ENCODE measurements at regions not wholly inside any gene's neighbourhood (a gene's known extent, or its start where the extent isn't known, plus 50 kb on each side); places are given as distances from the start of the nearest gene placed in this dataset.

GRCh38 chr7:115363916-115364315, 442.0 kb downstream of the MDFIC start:
- Mint-ChIP-seq H3K27me3 (ENCODE audit: low read depth) (no peaks in the 10 kb centered on the region), H3K27ac (no peak overlapping the region), H3K4me1 (ENCODE audit: low read depth) (peaks cover 2% of the 10 kb centered on the region), H3K36me3 (ENCODE audit: low read depth) (no peaks in the 10 kb centered on the region), H3K4me3 (no peak overlapping the region), H3K9me3 (no peaks in the 10 kb centered on the region)
- CTCF ChIA-PET: no interaction called here
- DNase-seq: no peak
- intact Hi-C loops (cut with micrococcal nuclease): loop anchor here (10.0 kb wide), 1 partner anchor 491 kb away; no protein-coding TSS in a partner anchor

- Mint-ChIP-seq H3K27me3 (ENCODE audit: low read depth) (no peaks in the 10 kb centered on the region), H3K36me3 (ENCODE audit: low read depth) (no peaks in the 10 kb centered on the region), H3K4me3 (no peak overlapping the region), H3K4me1 (ENCODE audit: low read depth) (peaks cover 2% of the 10 kb centered on the region), H3K9me3 (no peaks in the 10 kb centered on the region), H3K27ac (no peak overlapping the region)
- CTCF ChIA-PET: no interaction called here
- intact Hi-C loops (cut with micrococcal nuclease): loop anchor here (5.0 to 10.0 kb wide), 3 partner anchors 495 to 547 kb away; no protein-coding TSS in a partner anchor
- no peak for DNase-seq
These were observed 438.1 kb downstream of the MDFIC start for GRCh38 chr7:115359955-115360354.

GRCh38 chr7:115359119-115359518, 437.2 kb downstream of the MDFIC start:
- no peaks in the 10 kb centered on the region for H3K9me3 Mint-ChIP-seq
- peaks cover 2% of the 10 kb centered on the region for H3K4me1 Mint-ChIP-seq (ENCODE audit: low read depth)
- no peak overlapping the region for H3K27ac Mint-ChIP-seq
- no peak for DNase-seq
- H3K4me3 Mint-ChIP-seq: no peak overlapping the region
- intact Hi-C loops (cut with micrococcal nuclease): loop anchor here (5.0 to 10.0 kb wide), 2 partner anchors 494 to 548 kb away; no protein-coding TSS in a partner anchor
- CTCF ChIA-PET: interaction anchor here (0.6 kb wide), 1 partner anchor 350 kb away, joined by 3 read pairs; no protein-coding TSS in a partner anchor
- H3K36me3 Mint-ChIP-seq (ENCODE audit: low read depth): no peaks in the 10 kb centered on the region
- H3K27me3 Mint-ChIP-seq (ENCODE audit: low read depth): no peaks in the 10 kb centered on the region

GRCh38 chr7:115357703-115357999, 435.8 kb downstream of the MDFIC start:
- Mint-ChIP-seq H3K36me3 (ENCODE audit: low read depth) (no peaks in the 10 kb centered on the region), H3K4me1 (ENCODE audit: low read depth) (peaks cover 2% of the 10 kb centered on the region), H3K27ac (no peak overlapping the region), H3K9me3 (no peaks in the 10 kb centered on the region), H3K27me3 (ENCODE audit: low read depth) (no peaks in the 10 kb centered on the region), H3K4me3 (no peak overlapping the region)
- CTCF ChIA-PET: no interaction called here
- no peak for DNase-seq
- intact Hi-C loops (cut with micrococcal nuclease): loop anchor here (5.0 to 10.0 kb wide), 2 partner anchors 493 to 550 kb away; no protein-coding TSS in a partner anchor

- H3K4me3 Mint-ChIP-seq: no peak overlapping the region
- DNase-seq: no peak
- no peaks in the 10 kb centered on the region for H3K36me3 Mint-ChIP-seq (ENCODE audit: low read depth)
These were observed 435.3 kb downstream of the MDFIC start for GRCh38 chr7:115356999-115357702.

GRCh38 chr7:115356139-115356746, 434.3 kb downstream of the MDFIC start:
- no peak overlapping the region for H3K27ac Mint-ChIP-seq
- H3K27me3 Mint-ChIP-seq (ENCODE audit: low read depth): peaks cover 2% of the 10 kb centered on the region
- intact Hi-C loops (cut with micrococcal nuclease): loop anchor here (5.0 to 10.0 kb wide), 2 partner anchors 491 to 551 kb away; no protein-coding TSS in a partner anchor
- peaks cover 2% of the 10 kb centered on the region for H3K4me1 Mint-ChIP-seq (ENCODE audit: low read depth)
- H3K4me3 Mint-ChIP-seq: no peak overlapping the region
- no peaks in the 10 kb centered on the region for H3K9me3 Mint-ChIP-seq
- no peaks in the 10 kb centered on the region for H3K36me3 Mint-ChIP-seq (ENCODE audit: low read depth)
- CTCF ChIA-PET: no interaction called here
- no peak for DNase-seq

More at GRCh38 chr7:115356999-115357702, 435.3 kb downstream of the MDFIC start:
- H3K27me3 Mint-ChIP-seq (ENCODE audit: low read depth): peaks cover 2% of the 10 kb centered on the region
- intact Hi-C loops (cut with micrococcal nuclease): loop anchor here (5.0 to 10.0 kb wide), 2 partner anchors 492 to 550 kb away; no protein-coding TSS in a partner anchor
- CTCF ChIA-PET: no interaction called here
- peaks cover 2% of the 10 kb centered on the region for H3K4me1 Mint-ChIP-seq (ENCODE audit: low read depth)
- no peaks in the 10 kb centered on the region for H3K9me3 Mint-ChIP-seq
- no peak overlapping the region for H3K27ac Mint-ChIP-seq

- no peaks in the 10 kb centered on the region for H3K36me3 Mint-ChIP-seq (ENCODE audit: low read depth)
- no peaks in the 10 kb centered on the region for H3K9me3 Mint-ChIP-seq
- peaks cover 2% of the 10 kb centered on the region for H3K4me1 Mint-ChIP-seq (ENCODE audit: low read depth)
- H3K27ac Mint-ChIP-seq: no peak overlapping the region
- CTCF ChIA-PET: interaction anchor here (1.4 kb wide), 1 partner anchor 490 kb away, joined by 3 read pairs; no protein-coding TSS in a partner anchor
- H3K4me3 Mint-ChIP-seq: no peak overlapping the region
- H3K27me3 Mint-ChIP-seq (ENCODE audit: low read depth): peaks cover 3% of the 10 kb centered on the region
- DNase-seq: no peak
- intact Hi-C loops (cut with micrococcal nuclease): loop anchor here (5.0 to 10.0 kb wide), 2 partner anchors 490 to 552 kb away; no protein-coding TSS in a partner anchor
These were observed 433.0 kb downstream of the MDFIC start for GRCh38 chr7:115354925-115355324.

- peaks cover 9% of the 10 kb centered on the region for H3K27me3 Mint-ChIP-seq (ENCODE audit: low read depth)
- no peaks in the 10 kb centered on the region for H3K4me1 Mint-ChIP-seq (ENCODE audit: low read depth)
- no peaks in the 10 kb centered on the region for H3K36me3 Mint-ChIP-seq (ENCODE audit: low read depth)
- no peak overlapping the region for H3K4me3 Mint-ChIP-seq
- no peak for DNase-seq
- H3K27ac Mint-ChIP-seq: no peak overlapping the region
- CTCF ChIA-PET: interaction anchor here (0.6 to 0.9 kb wide), 2 partner anchors 102 to 163 kb away, joined by 3 to 4 read pairs; no protein-coding TSS in a partner anchor
- no peaks in the 10 kb centered on the region for H3K9me3 Mint-ChIP-seq
- intact Hi-C loops (cut with micrococcal nuclease): loop anchor here (10.0 kb wide), 1 partner anchor 488 kb away; no protein-coding TSS in a partner anchor
These were observed 430.5 kb downstream of the MDFIC start for GRCh38 chr7:115352375-115352774.

- H3K9me3 Mint-ChIP-seq: no peaks in the 10 kb centered on the region
- no peak for DNase-seq
- H3K4me1 Mint-ChIP-seq (ENCODE audit: low read depth): no peaks in the 10 kb centered on the region
- H3K27me3 Mint-ChIP-seq (ENCODE audit: low read depth): peaks cover 9% of the 10 kb centered on the region
- H3K36me3 Mint-ChIP-seq (ENCODE audit: low read depth): no peaks in the 10 kb centered on the region
- H3K4me3 Mint-ChIP-seq: no peak overlapping the region
- intact Hi-C loops (cut with micrococcal nuclease): loop anchor here (10.0 kb wide), 1 partner anchor 486 kb away; no protein-coding TSS in a partner anchor
- CTCF ChIA-PET: no interaction called here
- no peak overlapping the region for H3K27ac Mint-ChIP-seq
These were observed 428.9 kb downstream of the MDFIC start for GRCh38 chr7:115350764-115351163.

GRCh38 chr7:115349635-115350034, 427.7 kb downstream of the MDFIC start:
- Mint-ChIP-seq H3K36me3 (ENCODE audit: low read depth) (no peaks in the 10 kb centered on the region), H3K27me3 (ENCODE audit: low read depth) (peaks cover 9% of the 10 kb centered on the region), H3K9me3 (no peaks in the 10 kb centered on the region), H3K4me1 (ENCODE audit: low read depth) (no peaks in the 10 kb centered on the region), H3K4me3 (no peak overlapping the region), H3K27ac (no peak overlapping the region)
- intact Hi-C loops (cut with micrococcal nuclease): loop anchor here (10.0 kb wide), 1 partner anchor 485 kb away; no protein-coding TSS in a partner anchor
- DNase-seq: no peak
- CTCF ChIA-PET: no interaction called here

GRCh38 chr7:115346685-115347084, 424.8 kb downstream of the MDFIC start:
- intact Hi-C loops (cut with micrococcal nuclease): no loop called here
- Mint-ChIP-seq H3K9me3 (no peaks in the 10 kb centered on the region), H3K27ac (no peak overlapping the region), H3K27me3 (ENCODE audit: low read depth) (peaks cover 7% of the 10 kb centered on the region), H3K4me1 (ENCODE audit: low read depth) (no peaks in the 10 kb centered on the region), H3K36me3 (ENCODE audit: low read depth) (no peaks in the 10 kb centered on the region), H3K4me3 (no peak overlapping the region)
- DNase-seq: no peak
- CTCF ChIA-PET: no interaction called here

- DNase-seq: peak; percentile 12
- Mint-ChIP-seq H3K27me3 (ENCODE audit: low read depth) (no peaks in the 10 kb centered on the region), H3K9me3 (no peaks in the 10 kb centered on the region), H3K27ac (no peak overlapping the region), H3K4me1 (ENCODE audit: low read depth) (peaks cover 6% of the 10 kb centered on the region), H3K4me3 (no peak overlapping the region), H3K36me3 (ENCODE audit: low read depth) (no peaks in the 10 kb centered on the region)
- CTCF ChIA-PET: no interaction called here
- intact Hi-C loops (cut with micrococcal nuclease): no loop called here
These were observed 418.9 kb downstream of the MDFIC start for GRCh38 chr7:115340828-115341227.

Measured in activated naive CD4-positive, alpha-beta T cell treated with anti-CD3 and anti-CD28 coated beads for 36 hours (primary cell).